ENCODE measurements at regions not wholly inside any gene's neighbourhood (a gene's known extent, or its start where the extent isn't known, plus 50 kb on each side); places are given as distances from the start of the nearest gene placed in this dataset.

GRCh38 chr12:115700896-115701465 lies 576.5 kb downstream of the MED13L start:
- peak; percentile 65 for DNase-seq (ENCODE audit: low spot score)

GRCh38 chr12:115700081-115700480 lies 577.4 kb downstream of the MED13L start:
- no peak for DNase-seq (ENCODE audit: low spot score)

DNA sequence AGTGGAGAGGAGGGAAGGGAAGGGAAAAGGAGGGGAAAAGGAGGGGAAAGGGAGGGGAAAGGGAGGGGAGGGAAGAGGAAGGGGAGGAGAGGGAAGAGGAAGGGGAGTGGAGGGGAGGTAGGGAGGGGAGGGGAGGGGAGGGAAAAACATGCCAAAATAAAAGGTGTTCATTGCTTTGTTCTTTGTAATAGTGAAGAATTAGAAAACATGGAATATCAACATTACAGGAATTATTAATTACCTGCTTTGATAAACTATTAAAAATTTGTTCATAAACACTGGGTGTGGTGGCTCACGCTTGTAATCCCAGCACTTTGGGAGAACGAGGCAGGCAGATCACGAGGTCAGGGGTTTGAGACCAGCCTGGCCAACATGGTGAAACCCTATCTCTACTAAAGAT lies 579.2 kb downstream of the MED13L start:
- no peak for DNase-seq (ENCODE audit: low spot score)

DNA sequence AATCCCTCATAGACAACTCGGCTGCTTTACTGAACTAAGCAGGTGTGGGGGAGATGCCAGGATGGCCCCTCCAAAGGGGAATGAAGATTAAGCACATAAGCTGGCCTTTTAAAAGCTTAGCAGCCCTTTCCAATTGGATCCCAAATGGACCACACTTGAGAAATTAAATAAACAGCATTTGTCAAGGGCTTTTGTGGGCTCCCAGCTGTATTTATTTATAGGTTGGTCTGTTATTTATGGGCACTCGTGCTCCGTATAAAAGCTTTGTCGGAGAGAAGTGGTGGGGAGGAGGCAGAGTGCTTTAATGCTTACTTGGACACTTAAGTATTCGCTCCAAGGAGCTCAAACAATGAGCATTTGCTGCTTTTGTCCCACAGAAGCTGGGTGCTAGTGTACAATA lies 580.2 kb downstream of the MED13L start:
- no peak for DNase-seq (ENCODE audit: low spot score)

DNA sequence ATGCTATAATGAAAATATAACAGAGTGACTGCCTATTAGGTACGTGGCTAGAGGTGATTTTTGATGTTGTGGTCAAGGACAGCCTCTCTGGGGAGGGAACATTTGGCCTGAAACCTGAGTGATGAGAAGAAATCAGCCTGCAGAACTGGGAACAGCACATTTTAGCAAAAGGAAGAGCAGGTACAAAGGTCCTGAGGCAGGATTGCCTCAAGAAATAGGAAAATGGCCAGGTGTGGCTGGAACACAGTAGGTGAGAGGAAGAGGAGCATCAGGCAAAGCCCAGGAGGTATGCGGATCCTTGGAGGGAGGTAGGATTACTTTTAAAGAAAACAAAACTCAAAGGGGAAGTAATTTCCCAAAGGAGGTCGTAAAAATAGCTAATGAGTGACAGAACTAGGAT lies 582.9 kb downstream of the MED13L start:
- DNase-seq (ENCODE audit: low spot score) = no peak

DNA sequence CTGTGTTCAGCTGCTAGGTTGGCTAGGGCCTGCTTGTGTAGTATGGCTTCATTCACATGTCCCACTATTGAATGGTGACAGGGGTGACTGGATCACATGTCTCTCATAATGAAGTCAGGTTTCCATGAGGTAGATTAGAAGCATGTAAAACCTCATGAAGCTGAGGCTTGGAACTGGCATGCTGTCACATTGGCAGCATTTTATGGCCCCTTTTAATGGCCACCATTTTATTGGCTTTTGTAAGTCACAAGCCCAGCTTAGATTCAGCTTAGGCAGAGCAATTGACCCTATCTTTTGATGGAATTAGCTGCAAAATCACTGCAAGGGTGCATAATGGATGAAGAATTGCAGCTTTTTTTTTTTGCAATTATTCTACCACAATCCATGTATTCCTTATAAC lies 583.5 kb downstream of the MED13L start:
- DNase-seq (ENCODE audit: low spot score) = no peak

GRCh38 chr12:115691123-115691522 lies 586.4 kb downstream of the MED13L start:
- peak; percentile 65 for DNase-seq (ENCODE audit: low spot score)

DNA sequence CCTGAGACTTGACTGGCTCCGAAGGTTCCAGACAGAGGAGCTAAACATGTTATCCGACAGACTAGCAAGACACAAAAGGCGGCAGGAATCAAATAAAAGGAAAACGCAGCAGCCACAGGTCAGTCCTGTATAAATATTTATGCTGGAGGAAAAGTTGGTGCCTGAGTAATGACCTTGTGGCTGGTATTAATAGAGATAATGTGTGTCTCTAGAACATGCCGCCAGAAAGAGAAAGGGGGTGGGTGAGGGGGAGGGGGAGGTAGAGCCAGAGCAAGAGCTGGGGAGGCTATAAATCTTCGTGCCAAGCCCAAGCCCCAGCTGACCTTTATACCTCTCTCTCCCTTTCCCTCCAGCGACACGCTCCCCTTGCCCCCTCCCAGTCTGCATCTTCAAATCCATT lies 590.4 kb downstream of the MED13L start:
- DNase-seq (ENCODE audit: low spot score) = no peak

GRCh38 chr12:115683240-115683780 lies 594.2 kb downstream of the MED13L start:
- DNase-seq (ENCODE audit: low spot score) = no peak

DNA sequence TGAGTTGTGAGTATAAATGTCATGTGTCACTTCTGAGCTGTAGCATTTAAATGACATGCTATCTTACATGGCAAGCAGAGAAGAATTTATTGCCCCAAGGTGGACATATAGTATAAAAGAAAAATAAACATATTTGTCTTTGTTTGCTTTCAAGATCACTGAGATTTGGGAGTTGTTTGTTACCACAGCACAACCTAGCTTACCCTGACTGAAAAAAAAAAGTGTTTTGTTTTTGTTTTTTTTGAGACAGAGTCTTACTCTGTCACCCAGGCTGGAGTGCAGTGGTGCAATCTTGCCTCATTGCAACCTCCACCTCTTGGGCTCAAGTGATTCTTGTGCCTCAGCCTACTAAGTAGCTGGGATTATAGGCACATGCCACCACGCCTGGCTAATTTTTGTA lies 596.5 kb downstream of the MED13L start:
- no peak for DNase-seq (ENCODE audit: low spot score)

- DNase-seq (ENCODE audit: low spot score) = no peak
Observed at GRCh38 chr12:115672506-115673080, 604.9 kb downstream of the MED13L start.

GRCh38 chr12:115672086-115672485 lies 605.4 kb downstream of the MED13L start:
- DNase-seq (ENCODE audit: low spot score) = no peak

DNA sequence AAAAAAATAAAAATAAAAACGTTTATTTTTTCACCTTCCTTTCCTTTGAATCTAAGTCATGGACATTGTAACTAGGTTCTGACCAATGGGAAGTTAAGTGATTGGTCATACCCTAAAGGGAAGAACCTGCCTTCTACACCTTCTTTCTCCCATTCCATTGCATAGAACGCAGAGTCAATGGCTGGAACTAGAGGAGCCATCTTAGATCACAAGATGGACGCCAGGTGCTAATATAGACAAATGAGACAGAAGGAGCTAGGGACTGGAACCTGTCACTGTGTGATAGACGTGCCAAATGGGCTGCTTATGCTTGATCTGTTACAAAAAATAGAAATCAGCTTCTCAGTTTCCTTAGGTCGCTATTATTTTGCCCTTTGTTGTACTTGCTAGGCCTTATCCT lies 606.6 kb downstream of the MED13L start:
- no peak for DNase-seq (ENCODE audit: low spot score)

DNA sequence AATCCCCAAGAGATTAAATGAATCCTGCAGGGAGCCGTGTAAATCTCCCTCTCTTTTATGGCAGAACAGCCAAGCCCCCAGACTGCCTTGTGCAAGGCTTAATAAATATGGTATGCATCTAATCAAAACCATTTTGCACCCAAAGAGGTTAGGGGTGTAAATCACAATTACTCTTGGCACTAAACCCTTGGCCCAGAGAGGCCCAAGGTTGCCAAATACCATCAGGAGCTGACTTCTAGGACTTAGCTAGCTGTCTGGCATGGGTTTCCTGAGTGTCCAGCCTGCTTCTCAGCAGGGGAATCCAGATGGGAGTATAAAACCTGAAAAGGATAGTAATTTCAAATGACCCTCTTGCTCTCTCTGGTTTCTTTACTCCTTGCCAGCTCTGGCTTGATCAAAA lies 610.4 kb downstream of the MED13L start:
- DNase-seq (ENCODE audit: low spot score) = no peak

DNA sequence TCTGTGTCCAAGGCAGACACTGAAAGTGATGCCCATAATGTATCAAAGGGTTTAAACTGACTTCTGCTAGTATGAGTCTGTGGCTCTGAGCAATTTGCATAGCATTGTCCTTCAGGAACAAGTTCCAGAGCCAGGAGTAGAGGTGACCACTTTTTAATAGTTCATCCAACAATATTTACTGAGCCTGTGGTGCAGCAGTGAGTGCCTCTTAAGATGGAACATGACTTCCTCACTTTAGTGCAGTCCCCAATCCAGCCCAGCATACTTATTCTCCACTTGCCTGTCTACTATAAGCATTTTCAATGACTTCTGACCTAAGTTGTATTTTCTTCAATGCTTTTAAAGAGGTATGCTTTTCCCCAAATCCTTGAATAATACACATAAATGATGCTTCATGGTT lies 611.3 kb downstream of the MED13L start:
- no peak for DNase-seq (ENCODE audit: low spot score)

- DNase-seq (ENCODE audit: low spot score) = no peak
Observed at GRCh38 chr12:115661112-115661511, 616.4 kb downstream of the MED13L start.

GRCh38 chr12:115660211-115660805 lies 617.2 kb downstream of the MED13L start:
- DNase-seq (ENCODE audit: low spot score) = peak; percentile 2

DNA sequence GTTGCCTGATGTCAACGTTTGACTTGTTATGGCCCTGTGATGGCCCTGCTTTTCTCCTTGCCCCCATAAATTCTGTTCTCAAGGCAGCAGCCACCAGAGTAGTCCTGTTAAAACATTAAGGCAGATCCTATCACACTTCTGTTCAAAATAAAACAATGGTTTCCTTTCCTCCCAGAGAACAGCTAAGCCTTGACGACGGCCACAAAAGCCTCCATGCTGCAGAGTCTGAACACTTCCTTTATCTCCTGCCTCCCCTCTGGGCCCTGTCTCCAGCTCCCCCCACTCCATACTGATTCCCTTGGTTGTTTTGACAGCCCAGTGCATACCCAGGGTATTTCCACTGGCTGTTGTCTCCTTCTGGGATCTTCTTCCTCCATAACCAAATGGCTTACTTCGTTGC lies 618.1 kb downstream of the MED13L start:
- DNase-seq (ENCODE audit: low spot score) = no peak

- no peak for DNase-seq (ENCODE audit: low spot score)
Observed at GRCh38 chr12:115657081-115658013, 620.1 kb downstream of the MED13L start.

DNA sequence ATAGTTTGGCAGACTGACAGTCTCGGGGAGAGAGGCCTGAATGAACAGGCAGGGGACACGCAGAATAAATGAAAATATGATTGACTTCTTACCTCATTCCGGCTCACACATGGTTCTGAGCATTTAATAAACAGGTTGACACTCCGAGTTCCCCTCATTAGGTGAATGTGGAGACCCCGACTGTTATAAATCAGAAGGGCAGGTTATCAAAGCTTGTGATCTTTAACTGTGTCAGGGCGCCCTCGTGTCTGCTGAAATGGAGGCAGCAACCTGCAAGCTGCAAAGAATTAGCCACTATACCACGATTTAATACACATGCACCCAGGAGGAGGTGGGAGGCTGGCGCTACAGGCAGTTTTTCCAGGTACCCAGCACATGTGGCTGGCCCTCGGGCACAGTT lies 627.5 kb downstream of the MED13L start:
- DNase-seq (ENCODE audit: low spot score) = no peak

GRCh38 chr12:115648463-115648862 lies 629.0 kb downstream of the MED13L start:
- DNase-seq (ENCODE audit: low spot score) = no peak

GRCh38 chr12:115646210-115646609 lies 631.3 kb downstream of the MED13L start:
- no peak for DNase-seq (ENCODE audit: low spot score)

DNA sequence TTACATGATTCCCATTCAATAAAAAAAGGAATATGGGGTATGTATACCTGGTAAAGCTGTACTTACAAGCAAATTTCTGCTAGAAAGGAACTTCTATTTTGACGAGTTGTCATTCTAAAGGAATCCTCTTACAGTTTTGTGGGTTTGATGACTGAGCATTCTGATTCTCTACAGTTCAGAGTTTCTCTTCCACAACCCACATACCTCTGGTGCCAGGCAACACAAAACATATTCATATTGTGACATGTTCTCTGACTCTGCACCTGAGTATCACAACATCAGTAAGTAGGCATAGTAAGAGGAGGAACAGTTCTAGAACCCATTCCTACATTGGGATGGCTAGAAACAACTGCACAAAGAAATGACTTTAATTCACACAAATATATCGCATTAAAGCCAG lies 636.6 kb downstream of the MED13L start:
- DNase-seq (ENCODE audit: low spot score) = no peak
